ENCODE measurements at regions not wholly inside any gene's neighbourhood (a gene's known extent, or its start where the extent isn't known, plus 50 kb on each side); places are given as distances from the start of the nearest gene placed in this dataset.

- no peak for TF ChIP-seq CTCF (IDR thresholded peaks at IDR 0.05)
- Histone ChIP-seq H3K4me3 (no peak overlapping the region), H3K27ac (no peak overlapping the region)
- no peak for DNase-seq (ENCODE audit: low spot score)
These were observed 455.1 kb downstream of the EFNA5 start for GRCh38 chr5:107215611-107216010.

- no peak for DNase-seq (ENCODE audit: low spot score)
- TF ChIP-seq CTCF (IDR thresholded peaks at IDR 0.05): no peak
These were observed 457.7 kb downstream of the EFNA5 start for GRCh38 chr5:107213025-107213424.

GRCh38 chr5:107211630-107212029, 459.1 kb downstream of the EFNA5 start:
- DNase-seq (ENCODE audit: low spot score): no peak
- no peak overlapping the region for H3K27ac ChIP-seq
- H3K4me3 ChIP-seq: no peak overlapping the region
- no peak for TF ChIP-seq CTCF (IDR thresholded peaks at IDR 0.05)

More at GRCh38 chr5:107213025-107213424, 457.7 kb downstream of the EFNA5 start:
- Histone ChIP-seq H3K4me3 (no peak overlapping the region), H3K27ac (no peak overlapping the region)

GRCh38 chr5:107208867-107209266, 461.9 kb downstream of the EFNA5 start:
- no peak for DNase-seq (ENCODE audit: low spot score)
- no peak overlapping the region for H3K27ac ChIP-seq
- no peak overlapping the region for H3K4me3 ChIP-seq
- no peak for TF ChIP-seq CTCF (IDR thresholded peaks at IDR 0.05)

- DNase-seq (ENCODE audit: low spot score): no peak
- H3K4me3 ChIP-seq: no peak overlapping the region
- no peak overlapping the region for H3K27ac ChIP-seq
- no peak for TF ChIP-seq CTCF (IDR thresholded peaks at IDR 0.05)
These were observed 466.3 kb downstream of the EFNA5 start for GRCh38 chr5:107204413-107204812.

- no peak for DNase-seq (ENCODE audit: low spot score)
- H3K4me3 ChIP-seq: no peak overlapping the region
These were observed 467.5 kb downstream of the EFNA5 start for GRCh38 chr5:107203243-107203642.

More at GRCh38 chr5:107203243-107203642, 467.5 kb downstream of the EFNA5 start:
- no peak for TF ChIP-seq CTCF (IDR thresholded peaks at IDR 0.05)
- no peak overlapping the region for H3K27ac ChIP-seq
